ENCODE measurements at regions not wholly inside any gene's neighbourhood (a gene's known extent, or its start where the extent isn't known, plus 50 kb on each side); places are given as distances from the start of the nearest gene placed in this dataset.
A peak's percentile ranks its signal among the peaks of the same experiment; 100 is the strongest.

DNA sequence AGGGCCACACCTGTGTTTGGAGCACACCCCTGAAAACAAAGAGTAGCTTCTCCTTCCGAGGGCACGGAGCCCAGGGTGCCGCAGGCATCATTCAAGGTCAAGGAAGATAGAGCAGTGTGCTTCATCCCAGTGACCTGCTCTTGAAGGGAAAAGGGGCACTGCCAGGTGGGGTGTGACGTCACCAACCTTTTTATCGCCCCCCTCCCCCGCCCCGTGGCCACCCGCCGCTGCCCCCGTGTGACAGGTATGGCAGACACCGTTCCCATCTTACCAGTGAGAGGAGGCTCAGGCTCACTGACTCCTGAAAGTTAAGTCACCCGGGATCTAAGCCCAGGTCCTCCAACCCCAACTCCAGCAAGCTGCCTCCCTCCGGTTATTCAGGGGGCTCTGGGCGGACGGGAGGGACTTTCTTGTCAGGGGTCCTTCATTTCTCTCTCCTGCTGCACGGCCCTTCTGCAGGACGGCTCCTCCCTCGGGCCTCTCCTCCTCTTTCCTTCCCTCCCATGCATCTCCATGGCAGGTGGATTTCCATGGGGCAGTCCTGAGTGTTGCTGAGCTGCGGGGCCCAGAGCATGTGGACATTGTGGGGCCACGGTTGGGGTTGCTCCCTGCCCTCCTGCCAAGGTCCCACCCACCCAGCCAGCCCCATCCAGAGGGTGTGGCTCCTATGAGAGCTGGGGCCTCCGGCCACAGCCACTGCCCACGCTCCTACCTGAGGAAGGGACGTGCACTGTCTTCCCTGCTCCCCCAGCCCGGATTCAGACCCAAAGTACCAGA lies 114.1 kb upstream of the HDAC4 start:
- no peak for DNase-seq
- H3K9me3 Mint-ChIP-seq, result peaks cover 0 to 8% (median 0%) of the 10 kb centered on the region in 7 donors
- H3K27me3 Mint-ChIP-seq, result peaks cover 0 to 25% (median 14%) of the 10 kb centered on the region in 3 donors
- H3K4me3 Mint-ChIP-seq, result peak overlapping the region in 1 of 8 donors; percentile 16
- no peaks in the 10 kb centered on the region for H3K4me1 Mint-ChIP-seq
- H3K36me3 Mint-ChIP-seq, result peaks cover 0 to 7% of the 10 kb centered on the region in 2 donors
- ATAC-seq (ENCODE audit: low read depth in 2 of 2), result no peak
- H3K27ac Mint-ChIP-seq, result no peak overlapping the region

DNA sequence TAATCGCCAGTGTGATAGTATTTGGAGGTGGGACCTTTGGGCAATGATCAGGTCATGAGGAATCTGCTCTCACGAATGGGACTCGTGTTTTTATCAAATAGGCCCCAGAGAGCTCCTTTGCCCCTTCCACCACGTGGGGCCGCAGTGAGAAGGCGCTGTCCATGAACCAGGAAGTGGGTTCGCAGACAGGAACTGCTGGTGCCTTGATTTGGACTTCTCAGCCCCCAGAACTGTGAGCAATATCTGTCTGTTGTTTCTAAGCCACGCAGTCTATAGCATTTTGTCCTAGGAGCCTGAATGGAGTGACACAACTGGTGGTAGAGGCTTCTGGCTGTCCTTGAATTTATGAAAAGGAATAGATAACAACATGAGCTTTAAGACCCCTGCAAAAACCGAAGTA lies 111.2 kb upstream of the HDAC4 start:
- Mint-ChIP-seq H3K36me3 (peaks cover 0 to 7% of the 10 kb centered on the region in 2 donors), H3K27ac (no peak overlapping the region), H3K9me3 (peaks cover 0 to 8% (median 0%) of the 10 kb centered on the region in 7 donors), H3K4me3 (no peak overlapping the region), H3K27me3 (peaks cover 4 to 25% (median 19%) of the 10 kb centered on the region in 3 donors), H3K4me1 (peaks cover 0 to 2% (median 0%) of the 10 kb centered on the region in 3 donors)
- no peak for ATAC-seq (ENCODE audit: low read depth in 2 of 2)
- no peak for DNase-seq

DNA sequence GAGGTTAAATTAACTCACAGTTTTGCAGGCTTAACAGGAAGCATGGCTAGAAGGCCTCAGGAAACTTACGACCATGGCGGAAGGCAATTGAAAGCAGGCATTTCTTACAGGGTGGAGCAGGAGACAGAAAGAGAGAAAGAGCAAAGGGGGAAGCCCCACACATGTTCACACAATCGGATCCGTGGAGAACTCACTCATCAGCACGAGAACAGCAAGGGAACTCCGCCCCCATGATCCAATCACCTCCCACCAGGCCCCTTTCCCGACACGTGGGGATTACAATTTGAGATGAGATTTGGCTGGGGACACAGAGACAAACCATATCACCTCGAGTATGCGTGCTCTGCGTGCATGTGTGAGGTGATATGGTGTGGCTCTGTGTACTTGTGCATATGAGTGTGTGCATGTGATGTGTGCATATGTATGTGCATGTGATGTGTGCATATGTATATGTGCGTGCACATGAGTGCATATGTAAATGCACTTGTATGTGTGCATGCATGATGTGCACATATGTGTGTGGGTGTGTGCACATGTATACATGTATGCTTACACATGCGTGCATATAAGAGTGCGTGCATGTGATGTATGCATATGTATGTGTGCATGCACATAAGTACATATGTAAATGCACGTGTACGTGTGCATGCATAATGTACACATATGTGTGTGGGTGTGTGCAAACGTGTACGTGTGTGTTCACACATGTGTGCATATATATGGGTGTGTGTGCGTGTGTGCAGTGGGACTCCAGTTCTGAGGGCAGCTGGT lies 108.7 kb upstream of the HDAC4 start:
- Mint-ChIP-seq H3K9me3 (peaks cover 0 to 8% (median 0%) of the 10 kb centered on the region in 7 donors), H3K4me1 (peaks cover 0 to 2% (median 0%) of the 10 kb centered on the region in 3 donors), H3K27ac (no peak overlapping the region), H3K27me3 (peaks cover 4 to 20% (median 14%) of the 10 kb centered on the region in 3 donors), H3K36me3 (peaks cover 0 to 7% of the 10 kb centered on the region in 2 donors), H3K4me3 (no peak overlapping the region)
- ATAC-seq (ENCODE audit: low read depth in 2 of 2) (no peak), DNase-seq (no peak)

DNA sequence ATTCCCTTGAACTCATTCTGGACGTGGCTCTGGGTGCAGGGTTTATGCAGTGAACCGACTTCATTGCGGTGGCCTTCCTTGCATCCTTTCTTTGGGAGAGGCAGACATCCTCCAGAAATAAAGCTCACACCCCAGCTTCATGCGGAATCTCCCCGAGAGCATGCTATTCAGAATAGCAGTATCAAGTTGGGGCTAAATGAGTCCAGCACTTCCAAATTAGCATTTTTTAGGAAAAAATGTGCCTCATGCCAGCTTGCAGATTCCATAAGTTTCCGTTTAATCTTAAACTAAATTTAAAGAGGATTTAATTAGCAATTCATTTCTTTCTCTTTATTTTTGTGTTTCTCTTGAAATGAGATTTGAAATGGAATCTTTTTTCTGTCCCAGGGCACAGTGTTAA lies 107.4 kb upstream of the HDAC4 start:
- DNase-seq (no peak), ATAC-seq (ENCODE audit: low read depth in 2 of 2) (no peak)
- Mint-ChIP-seq H3K4me1 (peaks cover 0 to 2% (median 0%) of the 10 kb centered on the region in 3 donors), H3K9me3 (peaks cover 0 to 8% (median 0%) of the 10 kb centered on the region in 7 donors), H3K36me3 (peaks cover 0 to 4% of the 10 kb centered on the region in 2 donors), H3K27ac (no peak overlapping the region), H3K27me3 (peaks cover 4 to 9% (median 6%) of the 10 kb centered on the region in 3 donors), H3K4me3 (no peak overlapping the region)

DNA sequence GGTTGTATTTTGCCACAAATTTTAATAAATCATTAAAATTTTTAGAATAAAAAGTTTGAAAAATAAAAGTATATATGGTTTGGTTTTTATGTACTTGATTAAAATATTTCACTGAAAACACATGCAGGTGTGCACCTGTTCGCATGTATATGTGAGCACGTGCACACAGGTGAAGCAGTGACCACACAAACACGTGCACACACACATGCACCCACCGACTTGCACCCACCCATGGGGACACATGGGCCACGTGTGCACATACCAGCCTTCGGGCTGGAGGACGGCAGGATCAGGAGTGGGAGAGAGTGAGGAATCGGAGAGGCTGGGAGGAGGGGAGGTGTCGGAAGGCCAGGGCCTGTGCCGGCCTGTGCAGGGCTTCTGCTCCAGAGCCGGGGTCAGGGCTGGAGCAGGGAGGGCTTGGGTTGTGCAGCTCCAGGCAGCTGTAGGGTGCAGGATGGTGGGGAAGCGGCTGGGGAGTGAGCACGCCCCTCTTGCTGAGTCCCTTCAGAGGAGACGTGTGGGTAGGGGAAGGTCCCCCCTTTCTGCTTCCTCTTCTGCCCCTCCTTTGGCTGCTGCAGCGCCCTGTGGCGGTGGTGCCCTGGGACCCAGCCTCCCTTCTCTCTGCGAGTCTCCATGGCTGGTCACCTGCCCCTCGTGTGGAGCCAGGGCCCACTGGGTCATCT lies 106.9 kb upstream of the HDAC4 start:
- Mint-ChIP-seq H3K27me3 (peaks cover 4 to 6% (median 5%) of the 10 kb centered on the region in 3 donors), H3K27ac (no peak overlapping the region), H3K4me3 (no peak overlapping the region), H3K4me1 (peaks cover 0 to 2% (median 0%) of the 10 kb centered on the region in 3 donors), H3K9me3 (peaks cover 0 to 8% (median 0%) of the 10 kb centered on the region in 7 donors), H3K36me3 (no peaks in the 10 kb centered on the region)
- ATAC-seq (ENCODE audit: low read depth in 2 of 2) (no peak), DNase-seq (no peak)

DNA sequence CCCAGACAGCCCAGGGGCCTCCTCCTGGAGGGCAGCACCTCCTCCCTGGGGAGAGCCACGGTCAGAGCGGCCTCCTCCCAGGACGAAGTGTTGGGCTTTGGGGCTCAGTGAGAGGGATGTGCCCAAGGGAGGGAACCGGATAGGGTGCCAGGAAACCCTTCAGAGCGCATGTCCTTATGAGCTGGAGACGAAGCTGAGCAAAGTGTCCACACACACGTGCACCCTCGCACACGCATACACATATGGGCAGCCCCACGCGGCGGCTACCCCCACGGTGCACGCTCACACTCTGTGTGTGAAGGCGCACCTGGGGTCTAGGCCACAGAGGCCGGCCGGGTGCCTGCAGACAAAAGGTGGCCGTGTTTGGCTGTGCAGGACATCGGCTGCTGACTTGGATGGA lies 106.1 kb upstream of the HDAC4 start:
- Mint-ChIP-seq H3K36me3 (no peaks in the 10 kb centered on the region), H3K4me1 (peaks cover 0 to 2% (median 0%) of the 10 kb centered on the region in 3 donors), H3K9me3 (peaks cover 0 to 3% (median 0%) of the 10 kb centered on the region in 7 donors), H3K4me3 (no peak overlapping the region), H3K27ac (no peak overlapping the region), H3K27me3 (peaks cover 4 to 13% (median 12%) of the 10 kb centered on the region in 3 donors)
- DNase-seq (no peak), ATAC-seq (ENCODE audit: low read depth in 2 of 2) (no peak)

DNA sequence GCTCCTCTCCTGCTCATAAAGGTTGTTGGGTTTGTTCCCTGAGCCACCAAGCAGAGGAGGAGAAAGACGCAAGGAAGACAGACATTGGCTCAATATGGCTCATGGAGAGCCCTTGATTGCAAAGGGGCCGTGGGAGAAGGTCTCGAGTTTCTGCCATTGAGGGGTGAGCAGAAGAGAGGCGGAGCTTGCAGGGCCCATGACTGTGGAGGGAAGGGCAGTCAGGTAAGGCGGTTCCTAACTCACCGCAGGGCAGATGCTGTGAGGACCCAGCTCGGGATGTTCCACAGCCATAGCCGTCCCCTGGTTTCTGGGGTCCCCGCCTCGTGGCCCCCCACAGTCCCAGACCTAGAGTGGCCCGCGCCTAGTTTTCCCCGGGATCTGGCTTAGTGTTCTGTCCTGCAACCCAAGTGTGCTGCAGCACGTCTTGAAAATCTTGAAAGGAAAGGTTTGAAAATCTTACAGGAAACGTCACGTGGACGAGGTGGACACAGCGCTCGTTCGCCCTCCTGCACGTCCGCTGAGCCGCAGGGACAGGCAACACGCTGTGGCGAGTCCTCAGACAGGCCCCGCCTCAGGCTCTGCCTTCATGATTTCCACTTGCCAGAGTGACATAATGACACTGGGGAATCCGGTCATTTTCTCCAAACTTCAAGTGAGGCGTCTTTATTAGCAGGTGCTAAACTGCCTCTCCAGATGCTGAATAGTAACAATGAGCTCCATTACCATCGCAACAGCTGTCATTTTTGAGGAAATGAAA lies 105.5 kb upstream of the HDAC4 start:
- H3K4me3 Mint-ChIP-seq, result no peak overlapping the region
- peaks cover 4 to 20% (median 18%) of the 10 kb centered on the region in 3 donors for H3K27me3 Mint-ChIP-seq
- peak overlapping the region in 1 of 6 donors; percentile 54 for H3K27ac Mint-ChIP-seq
- no peaks in the 10 kb centered on the region for H3K36me3 Mint-ChIP-seq
- no peaks in the 10 kb centered on the region for H3K9me3 Mint-ChIP-seq
- H3K4me1 Mint-ChIP-seq, result peaks cover 0 to 2% (median 0%) of the 10 kb centered on the region in 3 donors
- DNase-seq, result no peak
- no peak for ATAC-seq (ENCODE audit: low read depth in 2 of 2)

DNA sequence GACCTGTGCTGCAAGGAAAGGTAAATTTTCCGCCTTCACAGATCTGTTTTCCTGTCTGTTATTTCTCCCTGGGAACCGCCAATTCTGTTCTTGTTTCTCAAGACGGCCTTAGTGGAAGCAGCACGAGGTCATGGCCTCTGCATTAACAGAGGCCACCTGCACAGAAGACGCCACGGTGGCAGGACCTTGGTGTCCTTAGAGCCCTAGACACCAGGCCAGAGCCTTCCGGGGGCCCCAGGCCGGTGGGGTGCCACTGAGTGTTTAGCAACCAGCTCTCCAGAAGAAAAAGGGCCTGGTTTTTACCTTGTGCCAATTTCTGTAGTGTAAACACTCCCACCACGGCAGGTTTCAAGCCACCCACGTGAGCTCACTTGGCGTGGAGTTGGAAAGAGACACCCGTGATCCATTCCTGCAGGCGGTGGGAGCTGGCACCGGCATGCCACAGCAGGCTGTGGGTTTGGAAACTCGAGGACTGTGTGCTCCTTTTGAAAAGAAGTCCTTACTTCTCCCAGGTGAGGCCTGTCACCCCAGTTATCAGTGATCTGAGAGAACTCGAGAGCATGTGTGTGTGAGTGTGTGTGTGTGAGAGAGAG lies 103.9 kb upstream of the HDAC4 start:
- H3K27me3 Mint-ChIP-seq, result peaks cover 7 to 27% (median 22%) of the 10 kb centered on the region in 3 donors
- H3K4me3 Mint-ChIP-seq, result no peak overlapping the region
- ATAC-seq (ENCODE audit: low read depth in 2 of 2) (no peak), DNase-seq (no peak)
- H3K4me1 Mint-ChIP-seq, result peaks cover 0 to 2% (median 0%) of the 10 kb centered on the region in 3 donors
- peak overlapping the region in 1 of 6 donors; percentile 52 for H3K27ac Mint-ChIP-seq
- no peaks in the 10 kb centered on the region for H3K36me3 Mint-ChIP-seq
- H3K9me3 Mint-ChIP-seq, result no peaks in the 10 kb centered on the region

DNA sequence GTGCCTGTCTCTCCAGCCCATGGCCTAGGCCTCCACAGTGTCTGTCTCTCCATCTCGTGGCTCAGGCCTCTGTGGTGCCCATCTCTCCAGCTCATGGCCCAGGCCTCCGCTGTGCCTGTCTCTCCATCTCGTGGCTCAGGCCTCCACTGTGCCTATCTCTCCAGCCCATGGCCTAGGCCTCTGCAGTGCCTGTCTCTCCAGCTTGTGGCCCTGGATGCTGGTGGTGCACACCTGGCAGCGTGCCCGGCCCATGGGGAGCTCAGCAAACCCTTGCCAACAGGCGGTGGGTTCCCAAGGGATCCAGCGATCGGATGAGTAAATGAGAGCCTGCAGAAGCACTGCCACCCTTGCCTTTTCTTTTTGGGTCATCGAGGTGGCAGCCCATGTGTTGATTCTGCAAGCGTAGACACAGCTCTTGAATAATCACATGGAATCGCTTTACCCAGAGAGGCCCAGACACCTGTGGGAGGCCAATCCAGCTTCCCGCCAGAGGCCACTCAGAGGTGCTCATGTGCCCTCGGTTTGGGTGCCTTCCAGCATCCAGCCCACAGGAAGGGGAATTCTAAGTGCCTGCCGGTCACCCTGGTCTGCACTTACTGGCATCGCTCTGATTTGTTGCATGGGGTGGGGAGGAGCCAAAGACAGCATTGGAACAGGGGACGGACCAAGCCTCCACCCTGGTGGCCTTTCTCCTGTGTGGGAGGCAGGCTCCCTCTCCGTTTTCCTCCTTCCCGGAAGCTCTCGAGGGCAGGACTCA lies 101.8 kb upstream of the HDAC4 start:
- H3K27ac Mint-ChIP-seq, result no peak overlapping the region
- peaks cover 4 to 41% (median 27%) of the 10 kb centered on the region in 3 donors for H3K27me3 Mint-ChIP-seq
- peak overlapping the region in 1 of 8 donors; percentile 75 for H3K4me3 Mint-ChIP-seq
- DNase-seq (no peak), ATAC-seq (ENCODE audit: low read depth in 2 of 2) (no peak)
- H3K36me3 Mint-ChIP-seq, result no peaks in the 10 kb centered on the region
- no peaks in the 10 kb centered on the region for H3K9me3 Mint-ChIP-seq
- peaks cover 0 to 1% (median 0%) of the 10 kb centered on the region in 3 donors for H3K4me1 Mint-ChIP-seq

DNA sequence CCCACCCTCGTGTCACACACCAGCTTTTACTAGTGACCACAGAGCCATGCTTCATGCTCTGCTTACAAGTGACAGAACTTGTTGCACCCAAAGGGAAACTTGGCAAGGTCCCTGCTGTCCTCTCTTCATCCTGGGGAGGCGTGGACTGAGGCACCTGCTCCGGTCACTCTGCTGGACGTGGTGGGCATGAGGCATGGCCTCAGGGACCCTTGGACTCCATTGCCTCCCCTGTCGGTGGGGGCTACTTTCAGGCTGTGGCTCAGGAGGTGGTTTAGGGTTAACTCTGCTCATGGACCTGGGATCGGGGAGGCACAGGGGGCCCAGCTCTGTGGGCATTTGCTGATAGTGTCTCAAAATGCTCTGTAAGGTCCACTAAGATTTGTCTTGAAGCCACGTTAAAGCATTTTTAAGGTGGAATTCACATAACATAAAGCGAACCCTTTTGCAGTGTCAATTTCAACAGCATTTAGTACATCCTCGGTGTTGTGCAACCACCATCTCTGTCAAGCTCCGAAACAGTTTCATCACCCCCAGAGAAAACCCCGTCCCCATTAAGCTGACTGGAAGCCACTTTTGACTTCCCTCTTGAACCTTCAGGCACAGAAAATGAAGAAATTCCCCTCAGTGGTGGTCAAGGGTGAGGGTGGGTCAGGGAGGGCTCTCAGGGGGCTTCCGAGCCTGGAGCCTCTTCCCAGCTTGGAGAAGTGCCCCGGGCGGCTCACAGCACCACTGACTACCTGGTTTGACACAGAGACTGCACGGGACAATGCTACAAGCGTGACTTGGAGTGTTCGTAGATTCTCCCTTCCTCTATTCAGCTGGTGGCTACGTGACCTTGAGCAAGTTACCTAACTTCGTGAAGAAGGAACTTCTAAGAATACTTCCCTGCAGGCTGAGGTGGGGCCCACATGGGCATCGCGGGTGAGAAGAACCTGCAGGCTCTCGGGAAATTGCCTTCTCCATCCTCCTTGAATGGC lies 100.0 kb upstream of the HDAC4 start:
- H3K36me3 Mint-ChIP-seq, result peaks cover 0 to 6% of the 10 kb centered on the region in 2 donors
- peaks cover 2 to 9% (median 6%) of the 10 kb centered on the region in 7 donors for H3K9me3 Mint-ChIP-seq
- no peak for ATAC-seq (ENCODE audit: low read depth in 2 of 2)
- H3K27ac Mint-ChIP-seq, result peak overlapping the region in 2 of 6 donors; percentile 22 to 42
- H3K4me3 Mint-ChIP-seq, result no peak overlapping the region
- H3K4me1 Mint-ChIP-seq, result no peaks in the 10 kb centered on the region
- peaks cover 4 to 47% (median 24%) of the 10 kb centered on the region in 3 donors for H3K27me3 Mint-ChIP-seq
- DNase-seq, result no peak
